T-helper 2 cell (primary cell): ENCODE measurements at regions not wholly inside any gene's neighbourhood (a gene's known extent, or its start where the extent isn't known, plus 50 kb on each side); places are given as distances from the start of the nearest gene placed in this dataset.

Source experiments
- DNase-seq, 5 experiments: peaks; one replicate each; pipeline versions ENCODE4 v3.0.0 to v3.0.0-alpha.2; 2012 to 2022

DNA sequence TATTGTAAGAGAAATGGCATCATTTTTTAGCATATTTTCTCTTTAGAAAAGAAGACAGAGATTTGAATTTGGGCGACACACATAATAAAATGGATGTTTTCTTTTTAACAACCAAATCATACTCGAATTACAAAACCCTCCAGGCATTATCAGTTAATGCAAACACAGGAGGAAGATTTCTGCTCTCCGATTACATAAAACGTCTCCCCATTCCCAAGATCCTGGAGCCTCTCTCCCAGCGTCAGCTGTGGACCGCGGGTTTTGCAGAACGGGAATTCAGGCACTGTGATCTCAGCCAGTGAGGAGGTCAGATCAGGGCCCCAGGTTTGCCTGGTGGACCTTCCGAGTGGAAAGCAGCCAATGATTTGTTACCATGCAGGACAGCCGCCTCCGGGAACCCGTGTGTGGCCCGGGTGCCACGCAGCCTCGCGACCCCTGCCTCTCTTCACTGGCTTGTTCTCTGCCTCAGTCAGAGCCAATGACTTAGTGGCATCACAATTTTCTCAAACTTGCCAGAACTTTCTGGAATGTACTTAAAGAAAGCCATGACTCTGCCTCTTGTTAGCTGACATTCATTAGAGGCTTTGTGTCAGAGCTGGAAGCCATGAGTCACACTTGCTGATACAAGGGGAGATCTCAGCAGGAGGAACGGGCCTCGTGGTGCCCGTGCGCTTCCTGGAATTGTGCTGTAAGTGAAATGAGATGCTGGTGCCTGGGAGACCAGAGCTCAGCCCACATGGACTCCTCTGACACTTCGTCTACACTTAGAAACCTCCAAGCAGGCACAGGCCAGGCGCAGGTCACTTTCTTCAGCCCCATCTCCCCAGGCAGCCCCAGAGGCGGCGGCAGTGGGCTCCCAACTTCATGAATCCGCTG, 246.1 kb downstream of the KLF6 start:
- DNase-seq = no peak

DNA sequence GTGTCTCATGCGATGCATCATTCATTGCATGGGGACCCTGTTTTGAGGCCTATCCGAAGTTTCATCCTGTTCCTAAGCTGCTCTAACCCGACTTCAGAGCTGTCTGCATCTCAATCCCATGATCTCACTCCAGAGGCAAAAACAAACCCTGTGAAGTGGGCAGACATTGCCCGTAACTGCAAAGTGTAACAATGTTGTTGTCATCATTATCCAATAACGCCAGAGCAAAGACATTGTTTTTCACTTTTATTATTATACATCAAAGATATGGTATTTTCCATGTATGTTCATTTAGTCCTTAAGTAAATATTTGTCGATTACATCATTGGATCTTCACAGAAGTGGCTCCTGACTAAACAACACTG, 246.7 kb downstream of the KLF6 start:
- DNase-seq = no peak

DNA sequence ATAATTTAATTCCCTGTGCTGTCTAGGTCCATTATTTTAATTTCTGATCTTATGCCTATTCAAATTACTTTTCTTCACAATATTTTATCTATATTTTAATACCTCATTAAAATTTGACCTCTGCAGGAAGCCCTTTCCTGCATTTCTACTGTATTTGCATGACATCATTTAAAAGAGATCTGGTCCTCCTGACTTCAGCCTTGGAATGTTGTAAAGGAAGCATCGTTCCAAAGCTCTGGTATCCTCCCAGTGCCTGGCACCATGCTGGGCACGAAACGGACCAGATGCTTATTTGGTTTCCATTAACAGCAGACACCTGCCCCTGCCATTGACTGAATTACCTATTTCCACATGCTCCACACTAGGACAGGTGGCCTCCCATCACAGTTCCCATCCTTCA, 247.5 kb downstream of the KLF6 start:
- no peak for DNase-seq

GRCh38 chr10:3535001-3535400, 250.0 kb downstream of the KLF6 start:
- no peak for DNase-seq

DNA sequence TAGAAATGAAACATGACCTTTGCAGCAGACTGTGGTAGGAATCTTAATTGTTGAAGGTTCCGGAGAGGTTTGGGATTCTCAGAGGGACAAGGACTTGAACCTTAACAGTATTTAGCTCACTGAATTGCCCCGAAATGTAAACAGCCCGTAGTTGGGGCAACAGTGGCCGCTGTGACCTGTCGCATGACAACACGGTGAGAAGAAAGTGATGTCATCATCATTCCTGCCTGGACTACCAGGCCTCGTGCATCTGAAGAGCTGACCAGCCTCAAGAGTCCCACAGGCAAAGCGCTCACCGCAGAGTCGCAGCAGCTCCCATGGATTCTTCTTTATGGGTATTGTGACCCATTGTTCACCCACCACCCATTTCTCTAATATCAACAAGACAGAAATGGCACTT, 250.6 kb downstream of the KLF6 start:
- DNase-seq = no peak

GRCh38 chr10:3533296-3533695, 251.7 kb downstream of the KLF6 start:
- no peak for DNase-seq

DNA sequence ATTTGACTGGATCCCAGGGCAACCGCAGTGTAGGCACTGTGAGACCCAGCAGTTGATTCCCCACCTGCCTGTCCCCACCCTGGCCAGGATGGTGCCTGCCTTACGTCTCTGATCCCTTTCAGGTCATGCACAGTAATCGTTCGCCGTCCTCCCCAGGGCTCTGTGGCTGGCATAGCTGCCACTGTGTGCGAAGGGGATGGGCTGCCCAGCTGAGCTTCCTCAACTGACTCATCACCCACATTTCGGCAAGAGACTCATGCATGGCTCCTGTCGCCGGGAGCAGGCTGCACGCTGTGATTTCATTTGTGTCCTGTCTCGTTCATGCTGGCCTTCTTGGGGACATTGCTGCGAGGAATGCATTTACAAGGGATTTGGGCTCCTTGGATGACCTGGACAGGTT, 252.4 kb downstream of the KLF6 start:
- no peak for DNase-seq

GRCh38 chr10:3531670-3532069, 253.3 kb downstream of the KLF6 start:
- DNase-seq = no peak

GRCh38 chr10:3530783-3531645, 254.0 kb downstream of the KLF6 start:
- no peak for DNase-seq

DNA sequence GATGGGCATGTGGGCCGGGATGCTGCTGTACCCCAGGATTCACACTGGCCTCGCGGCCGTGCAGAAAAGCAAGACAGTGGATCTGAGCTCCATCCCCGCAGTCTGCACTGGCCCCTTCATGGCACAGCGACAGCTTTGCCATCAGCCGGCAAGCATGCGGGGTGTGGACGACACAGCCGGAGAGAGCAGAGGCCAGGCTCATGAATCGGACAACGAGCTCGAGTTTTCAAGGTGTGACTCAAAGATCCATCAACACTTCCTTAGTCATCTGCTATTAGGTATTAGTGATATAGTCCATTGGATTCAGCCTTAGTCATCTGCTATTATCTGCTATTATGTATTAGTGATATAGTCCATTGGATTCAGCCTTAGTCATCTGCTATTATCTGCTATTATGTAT, 254.7 kb downstream of the KLF6 start:
- no peak for DNase-seq

- no peak for DNase-seq
These were observed 255.3 kb downstream of the KLF6 start for GRCh38 chr10:3529691-3530090.

DNA sequence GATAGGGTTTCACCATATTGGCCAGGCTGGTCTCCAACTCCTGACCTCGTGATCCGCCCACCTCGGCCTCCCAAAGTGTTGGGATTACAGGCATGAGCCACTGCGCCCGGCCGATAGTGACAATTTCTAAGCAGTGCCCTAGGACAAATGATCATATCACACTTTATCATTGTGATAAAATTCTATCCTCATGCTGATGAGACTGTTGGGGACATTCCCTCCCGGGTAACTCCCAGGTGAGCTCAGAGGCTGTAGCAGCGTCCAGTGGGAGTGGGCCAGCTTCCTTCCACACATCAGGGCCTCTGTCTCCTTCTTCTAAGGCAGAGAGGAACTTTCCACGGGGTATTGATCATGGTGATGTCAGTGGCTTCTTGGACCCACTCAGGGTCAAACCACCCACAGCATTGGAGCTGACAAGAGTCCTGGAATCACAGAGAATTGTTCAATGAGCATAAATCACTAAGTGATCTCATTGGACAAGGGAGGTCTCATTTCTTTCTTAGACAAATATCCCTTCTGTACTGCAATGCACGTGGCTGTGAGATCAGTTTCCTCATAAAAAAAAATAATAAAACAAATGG, 256.1 kb downstream of the KLF6 start:
- no peak for DNase-seq

GRCh38 chr10:3528271-3528670, 256.7 kb downstream of the KLF6 start:
- no peak for DNase-seq

GRCh38 chr10:3527869-3528268, 257.1 kb downstream of the KLF6 start:
- DNase-seq = no peak

DNA sequence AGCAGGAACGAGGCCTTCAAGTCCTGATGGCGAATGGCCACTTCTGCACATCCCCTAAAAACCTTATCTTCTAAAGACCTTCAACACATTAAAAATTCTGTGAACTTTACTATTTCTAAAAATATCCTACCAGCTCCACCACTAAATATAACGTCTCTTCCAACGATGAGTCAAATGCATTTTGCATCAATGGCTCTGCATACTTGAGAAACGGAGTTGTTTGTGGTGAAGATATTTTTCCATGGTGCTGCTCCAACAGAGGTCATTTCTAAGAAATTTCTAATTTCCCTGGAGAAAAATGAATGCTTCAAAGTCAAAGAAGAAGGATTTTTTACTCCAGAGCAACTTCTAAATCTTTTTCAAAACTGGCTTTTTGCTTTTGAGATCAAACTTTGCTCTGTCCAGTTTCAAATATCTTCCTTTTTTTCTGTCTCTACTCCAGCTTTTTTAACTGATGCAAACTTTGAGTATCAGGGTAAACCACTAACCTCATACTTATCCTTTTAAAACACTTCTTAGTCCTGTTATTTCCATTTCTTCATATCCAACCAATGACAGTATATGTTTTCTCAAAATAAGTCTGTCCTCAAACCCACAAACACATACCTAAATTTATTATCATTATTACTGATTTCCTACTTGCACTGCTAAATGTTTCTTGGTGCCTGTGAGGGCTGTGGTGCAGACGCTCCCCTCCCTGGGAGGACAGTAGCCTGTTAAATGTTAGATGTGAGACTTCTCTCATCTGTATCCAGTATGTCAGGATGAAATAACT, 258.1 kb downstream of the KLF6 start:
- DNase-seq = peak in 1 of 5 experiments; percentile 47

- no peak for DNase-seq
These were observed 259.1 kb downstream of the KLF6 start for GRCh38 chr10:3525832-3526449.

- DNase-seq = no peak
These were observed 260.7 kb downstream of the KLF6 start for GRCh38 chr10:3524086-3524960.

GRCh38 chr10:3523309-3524050, 261.5 kb downstream of the KLF6 start:
- no peak for DNase-seq

DNA sequence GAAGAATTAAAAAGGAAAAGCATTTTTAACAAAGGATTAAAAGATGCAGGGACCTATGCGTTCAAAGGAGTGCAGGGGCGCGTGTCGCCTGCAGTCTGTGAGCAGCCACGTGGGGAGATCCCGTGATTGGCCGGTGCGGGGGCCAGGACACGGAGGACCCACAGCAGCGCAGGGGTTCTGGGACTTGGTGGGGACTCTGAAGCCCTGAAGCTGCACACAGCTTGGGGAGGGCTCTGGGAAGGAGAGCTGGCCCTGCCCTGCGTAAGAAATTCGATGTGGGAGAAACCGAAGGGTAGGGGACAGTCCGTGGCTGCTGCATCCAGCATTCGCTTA, 268.1 kb downstream of the KLF6 start:
- DNase-seq = no peak

GRCh38 chr10:3516234-3516922, 268.6 kb downstream of the KLF6 start:
- DNase-seq = peak in 1 of 5 experiments; percentile 72
